SK-N-SH (cell line): ENCODE measurements at regions not wholly inside any gene's neighbourhood (a gene's known extent, or its start where the extent isn't known, plus 50 kb on each side); places are given as distances from the start of the nearest gene placed in this dataset.

Source experiments
- CHD2 ChIP-seq: fragments of 150-350 bp; IDR thresholded peaks from 2 replicates; pipeline ENCODE4 v1.6.1; 2018; ENCODE audit warnings: low read length; ENCODE audit not compliant: partially characterized antibody
- ELF1 ChIP-seq: IDR thresholded peaks from 2 replicates; pipeline ENCODE4 v1.4.0; 2012
- EP300 ChIP-seq, 2 experiments: IDR thresholded peaks; 2 replicates each; pipeline versions ENCODE4 v1.4.0 to v1.6.1; 2012; ENCODE audit warnings: borderline replicate concordance in 1 of 2, low read depth in 1 of 2, low read length in 1 of 2
- EZH2phosphoT487 ChIP-seq: fragments of 200-600 bp; sonication (generic); IDR thresholded peaks from 2 replicates; pipeline ENCODE4 v1.6.1; 2017; ENCODE audit warnings: low read depth, mixed run types, mild to moderate bottlenecking, antibody characterized with exemption, moderate library complexity, borderline replicate concordance
- FOSL2 ChIP-seq: IDR thresholded peaks from 2 replicates; pipeline ENCODE4 v1.4.0; 2012; ENCODE audit warnings: low read depth, mild to moderate bottlenecking, moderate library complexity, borderline replicate concordance
- FOXJ3 ChIP-seq: sonication (generic); formaldehyde crosslinking; IDR thresholded peaks from 2 replicates; pipeline ENCODE4 v1.5.1; 2020; ENCODE audit warnings: mild to moderate bottlenecking, missing genetic modification reagents
- FOXM1 ChIP-seq: IDR thresholded peaks from 2 replicates; pipeline ENCODE4 v1.4.0; 2012; ENCODE audit warnings: low read depth, mild to moderate bottlenecking
- GATA2 ChIP-seq: sonication (generic); formaldehyde crosslinking; IDR thresholded peaks from 2 replicates; pipeline ENCODE4 v1.5.0; 2020; ENCODE audit warnings: mild to moderate bottlenecking, missing genetic modification reagents
- MXI1 ChIP-seq: IDR thresholded peaks from 2 replicates; pipeline ENCODE4 v1.6.1; 2012; ENCODE audit warnings: mild to moderate bottlenecking, low read depth, low read length, improper control_type of control experiment
- NRF1 ChIP-seq: IDR thresholded peaks from 2 replicates; pipeline ENCODE4 v1.6.1; 2012; ENCODE audit warnings: low read depth, mild to moderate bottlenecking, low read length
- POLR2AphosphoS5 ChIP-seq: IDR thresholded peaks from 2 replicates; pipeline ENCODE4 v1.6.1; 2012; ENCODE audit warnings: low read depth, low read length
- RAD21 ChIP-seq: IDR thresholded peaks from 2 replicates; pipeline ENCODE4 v1.6.1; 2012; ENCODE audit warnings: mild to moderate bottlenecking, low read length
- RXRA ChIP-seq: IDR thresholded peaks from 2 replicates; pipeline ENCODE4 v1.4.0; 2012; ENCODE audit warnings: low read depth, mild to moderate bottlenecking, borderline replicate concordance
- SMC3 ChIP-seq: IDR thresholded peaks from 2 replicates; pipeline ENCODE4 v1.6.1; 2012; ENCODE audit warnings: low read depth, low read length, improper control_type of control experiment
- TAF1 ChIP-seq: IDR thresholded peaks from 2 replicates; pipeline ENCODE4 v1.6.1; 2012; ENCODE audit warnings: low read depth, mild to moderate bottlenecking, low read length, moderate library complexity, borderline replicate concordance
- YY1 ChIP-seq: IDR thresholded peaks from 2 replicates; pipeline ENCODE4 v1.4.0; 2012; ENCODE audit warnings: low read depth, mild to moderate bottlenecking
- TF ChIP-seq, protein P1 (sequence below): IDR thresholded peaks from 2 replicates; pipeline ENCODE4 v1.6.1; 2012; ENCODE audit warnings: mild to moderate bottlenecking, low read depth, low read length, moderate library complexity
- TF ChIP-seq, protein P2 (sequence below): fragments of 200-600 bp; sonication (generic); IDR thresholded peaks from 2 replicates; pipeline ENCODE4 v1.6.1; 2017; ENCODE audit warnings: antibody characterized with exemption, mild to moderate bottlenecking, moderate library complexity
- TF ChIP-seq, protein P3 (sequence below): IDR thresholded peaks from 2 replicates; pipeline ENCODE4; 2012
- TF ChIP-seq, protein P4 (sequence below): IDR thresholded peaks from 2 replicates; pipeline ENCODE4 v1.4.0; 2012; ENCODE audit warnings: low read depth, borderline replicate concordance

DNA sequence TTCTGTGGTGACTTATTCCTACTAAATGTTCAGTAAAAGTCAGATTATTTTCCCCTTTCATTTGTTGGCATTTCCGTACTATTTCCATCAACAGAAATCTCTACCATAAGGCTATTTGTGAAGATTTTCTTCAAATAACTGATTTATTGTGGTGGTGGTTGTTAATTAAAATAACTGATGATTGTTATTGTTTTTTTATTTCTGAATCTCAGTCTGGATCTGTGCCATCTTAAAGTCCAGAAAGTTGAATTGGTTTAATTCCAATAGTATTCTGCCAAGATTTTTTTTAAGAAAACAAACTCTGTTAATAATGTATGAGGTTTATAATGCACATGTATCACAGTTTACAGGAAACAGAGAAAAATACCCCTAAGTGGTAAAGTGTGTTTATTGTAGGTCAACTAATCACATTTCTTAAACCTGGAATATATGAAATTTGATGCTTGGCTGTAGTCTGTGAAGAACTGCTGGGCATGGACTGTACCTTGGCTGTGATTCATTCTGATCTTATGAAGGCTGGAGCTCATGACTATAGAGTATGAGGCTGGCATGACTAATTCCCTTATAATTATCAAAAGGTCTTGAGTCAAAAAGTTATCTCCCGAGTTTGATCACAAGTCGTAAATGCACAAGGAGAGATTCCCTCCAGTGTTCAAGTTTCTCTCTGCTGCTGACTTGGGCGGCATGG is 134.2 kb upstream of the RND3 start (continued):
- TF ChIP-seq, protein P1, sequence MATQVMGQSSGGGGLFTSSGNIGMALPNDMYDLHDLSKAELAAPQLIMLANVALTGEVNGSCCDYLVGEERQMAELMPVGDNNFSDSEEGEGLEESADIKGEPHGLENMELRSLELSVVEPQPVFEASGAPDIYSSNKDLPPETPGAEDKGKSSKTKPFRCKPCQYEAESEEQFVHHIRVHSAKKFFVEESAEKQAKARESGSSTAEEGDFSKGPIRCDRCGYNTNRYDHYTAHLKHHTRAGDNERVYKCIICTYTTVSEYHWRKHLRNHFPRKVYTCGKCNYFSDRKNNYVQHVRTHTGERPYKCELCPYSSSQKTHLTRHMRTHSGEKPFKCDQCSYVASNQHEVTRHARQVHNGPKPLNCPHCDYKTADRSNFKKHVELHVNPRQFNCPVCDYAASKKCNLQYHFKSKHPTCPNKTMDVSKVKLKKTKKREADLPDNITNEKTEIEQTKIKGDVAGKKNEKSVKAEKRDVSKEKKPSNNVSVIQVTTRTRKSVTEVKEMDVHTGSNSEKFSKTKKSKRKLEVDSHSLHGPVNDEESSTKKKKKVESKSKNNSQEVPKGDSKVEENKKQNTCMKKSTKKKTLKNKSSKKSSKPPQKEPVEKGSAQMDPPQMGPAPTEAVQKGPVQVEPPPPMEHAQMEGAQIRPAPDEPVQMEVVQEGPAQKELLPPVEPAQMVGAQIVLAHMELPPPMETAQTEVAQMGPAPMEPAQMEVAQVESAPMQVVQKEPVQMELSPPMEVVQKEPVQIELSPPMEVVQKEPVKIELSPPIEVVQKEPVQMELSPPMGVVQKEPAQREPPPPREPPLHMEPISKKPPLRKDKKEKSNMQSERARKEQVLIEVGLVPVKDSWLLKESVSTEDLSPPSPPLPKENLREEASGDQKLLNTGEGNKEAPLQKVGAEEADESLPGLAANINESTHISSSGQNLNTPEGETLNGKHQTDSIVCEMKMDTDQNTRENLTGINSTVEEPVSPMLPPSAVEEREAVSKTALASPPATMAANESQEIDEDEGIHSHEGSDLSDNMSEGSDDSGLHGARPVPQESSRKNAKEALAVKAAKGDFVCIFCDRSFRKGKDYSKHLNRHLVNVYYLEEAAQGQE = no peak
- TF ChIP-seq RAD21 (no peak), RXRA (no peak; the same call in 1 of the 2 replicates), FOXJ3 (no peak), EP300 (IDR thresholded peaks at IDR 0.05; ENCODE audit: borderline replicate concordance in 1 of 2, low read depth in 1 of 2, low read length in 1 of 2) (peak; percentile 14 to 69; a peak in 2 of 4 replicates), CHD2 (no peak), YY1 (no peak), EZH2phosphoT487 (no peak), GATA2 (no peak), FOXM1 (no peak), ELF1 (no peak), FOSL2 (peak; percentile 87), SMC3 (no peak), TAF1 (no peak), NRF1 (no peak), MXI1 (no peak), POLR2AphosphoS5 (no peak)
- TF ChIP-seq, protein P2, sequence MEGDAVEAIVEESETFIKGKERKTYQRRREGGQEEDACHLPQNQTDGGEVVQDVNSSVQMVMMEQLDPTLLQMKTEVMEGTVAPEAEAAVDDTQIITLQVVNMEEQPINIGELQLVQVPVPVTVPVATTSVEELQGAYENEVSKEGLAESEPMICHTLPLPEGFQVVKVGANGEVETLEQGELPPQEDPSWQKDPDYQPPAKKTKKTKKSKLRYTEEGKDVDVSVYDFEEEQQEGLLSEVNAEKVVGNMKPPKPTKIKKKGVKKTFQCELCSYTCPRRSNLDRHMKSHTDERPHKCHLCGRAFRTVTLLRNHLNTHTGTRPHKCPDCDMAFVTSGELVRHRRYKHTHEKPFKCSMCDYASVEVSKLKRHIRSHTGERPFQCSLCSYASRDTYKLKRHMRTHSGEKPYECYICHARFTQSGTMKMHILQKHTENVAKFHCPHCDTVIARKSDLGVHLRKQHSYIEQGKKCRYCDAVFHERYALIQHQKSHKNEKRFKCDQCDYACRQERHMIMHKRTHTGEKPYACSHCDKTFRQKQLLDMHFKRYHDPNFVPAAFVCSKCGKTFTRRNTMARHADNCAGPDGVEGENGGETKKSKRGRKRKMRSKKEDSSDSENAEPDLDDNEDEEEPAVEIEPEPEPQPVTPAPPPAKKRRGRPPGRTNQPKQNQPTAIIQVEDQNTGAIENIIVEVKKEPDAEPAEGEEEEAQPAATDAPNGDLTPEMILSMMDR = no peak
- TF ChIP-seq, protein P3, sequence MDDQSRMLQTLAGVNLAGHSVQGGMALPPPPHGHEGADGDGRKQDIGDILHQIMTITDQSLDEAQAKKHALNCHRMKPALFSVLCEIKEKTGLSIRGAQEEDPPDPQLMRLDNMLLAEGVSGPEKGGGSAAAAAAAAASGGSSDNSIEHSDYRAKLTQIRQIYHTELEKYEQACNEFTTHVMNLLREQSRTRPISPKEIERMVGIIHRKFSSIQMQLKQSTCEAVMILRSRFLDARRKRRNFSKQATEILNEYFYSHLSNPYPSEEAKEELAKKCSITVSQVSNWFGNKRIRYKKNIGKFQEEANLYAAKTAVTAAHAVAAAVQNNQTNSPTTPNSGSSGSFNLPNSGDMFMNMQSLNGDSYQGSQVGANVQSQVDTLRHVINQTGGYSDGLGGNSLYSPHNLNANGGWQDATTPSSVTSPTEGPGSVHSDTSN = peak; percentile 44
- TF ChIP-seq, protein P4, sequence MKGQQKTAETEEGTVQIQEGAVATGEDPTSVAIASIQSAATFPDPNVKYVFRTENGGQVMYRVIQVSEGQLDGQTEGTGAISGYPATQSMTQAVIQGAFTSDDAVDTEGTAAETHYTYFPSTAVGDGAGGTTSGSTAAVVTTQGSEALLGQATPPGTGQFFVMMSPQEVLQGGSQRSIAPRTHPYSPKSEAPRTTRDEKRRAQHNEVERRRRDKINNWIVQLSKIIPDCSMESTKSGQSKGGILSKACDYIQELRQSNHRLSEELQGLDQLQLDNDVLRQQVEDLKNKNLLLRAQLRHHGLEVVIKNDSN = no peak
